SH-SY5Y (cell line): ENCODE measurements at regions not wholly inside any gene's neighbourhood (a gene's known extent, or its start where the extent isn't known, plus 50 kb on each side); places are given as distances from the start of the nearest gene placed in this dataset.

ENCODE experiments used
- GATA2 ChIP-seq: IDR thresholded peaks from 2 replicates; pipeline ENCODE4 v1.6.1; 2011; ENCODE audit warnings: mild to moderate bottlenecking, low read depth, low read length
- GATA3 ChIP-seq: IDR thresholded peaks from 2 replicates; pipeline ENCODE4 v1.6.1; 2011; ENCODE audit warnings: low read depth, mild to moderate bottlenecking, low read length, moderate library complexity

DNA sequence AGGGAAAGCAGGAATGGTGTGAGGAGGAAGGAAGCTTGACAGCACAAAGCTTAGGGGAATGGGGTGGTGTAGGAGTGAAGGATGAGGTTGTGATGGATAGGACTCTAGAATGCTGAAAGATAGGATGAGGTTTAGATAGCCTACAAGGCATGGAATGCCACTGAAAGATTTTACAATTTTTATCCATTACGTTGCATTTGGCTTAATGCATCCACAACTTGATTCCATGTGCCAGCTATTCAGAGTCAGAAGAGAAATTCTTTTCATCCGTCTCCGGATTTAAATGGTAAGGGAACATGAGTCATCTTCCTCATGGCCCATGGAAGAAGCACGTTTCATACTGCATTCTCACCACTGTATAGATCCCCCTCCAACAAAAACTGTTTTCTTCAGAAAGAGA, 212.4 kb upstream of the BMPER start:
- TF ChIP-seq GATA2 = no peak
- TF ChIP-seq GATA3 = no peak
